GM23338 (cell line): ENCODE measurements at regions not wholly inside any gene's neighbourhood (a gene's known extent, or its start where the extent isn't known, plus 50 kb on each side); places are given as distances from the start of the nearest gene placed in this dataset.
"Not testable (repeated sequence)": the region's sequence is repeated elsewhere in the genome, so short reads cannot be mapped to it uniquely, and the experiment has no call there.

Source experiments
- ATAC-seq: fragments of 200-7000 bp; cut with Tn5 transposase; 3 replicates; pipeline ENCODE4 v1.9.1; 2020
- DNase-seq: peaks from one replicate; pipeline ENCODE4 v3.0.0-alpha.2; 2015; ENCODE audit warnings: low spot score
- H2AFZ ChIP-seq: fragments of 200-600 bp; sonication (generic); 2 replicates; pipeline ENCODE4 v1.8.0; 2016; ENCODE audit warnings: antibody characterized with exemption, mild to moderate bottlenecking, moderate library complexity
- H3F3A ChIP-seq: fragments of 200-600 bp; sonication (generic); replicated peaks from 2 replicates; pipeline ENCODE4 v1.8.0; 2017; ENCODE audit warnings: antibody characterized with exemption, mixed run types, low read depth
- H3K27ac ChIP-seq: fragments of 200-600 bp; sonication (generic); 2 replicates; pipeline ENCODE4 v1.6.1; 2016; ENCODE audit warnings: low read depth
- H3K27me3 ChIP-seq: fragments of 200-600 bp; sonication (generic); 2 replicates; pipeline ENCODE4 v1.8.0; 2016; ENCODE audit warnings: mild to moderate bottlenecking, mixed run types, moderate library complexity; ENCODE audit not compliant: insufficient read depth
- H3K36me3 ChIP-seq: fragments of 200-600 bp; sonication (generic); 2 replicates; pipeline ENCODE4 v1.8.0; 2016; ENCODE audit warnings: mild to moderate bottlenecking; ENCODE audit not compliant: insufficient read depth
- H3K4me1 ChIP-seq: fragments of 200-600 bp; sonication (generic); 2 replicates; pipeline ENCODE4 v1.8.0; 2016; ENCODE audit warnings: mild to moderate bottlenecking, moderate library complexity; ENCODE audit not compliant: insufficient read depth
- H3K4me2 ChIP-seq: fragments of 200-600 bp; sonication (generic); 2 replicates; pipeline ENCODE4 v1.7.1; 2017; ENCODE audit warnings: mixed run types
- H3K4me3 ChIP-seq: fragments of 200-600 bp; sonication (generic); 2 replicates; pipeline ENCODE4 v1.6.1; 2016; ENCODE audit warnings: mixed run types
- H3K79me2 ChIP-seq: fragments of 200-600 bp; sonication (generic); replicated peaks from 2 replicates; pipeline ENCODE4 v1.8.0; 2017; ENCODE audit warnings: mild to moderate bottlenecking; ENCODE audit not compliant: insufficient read depth
- H3K9me2 ChIP-seq: fragments of 200-600 bp; sonication (generic); 2 replicates; pipeline ENCODE4 v1.8.0; 2017; ENCODE audit not compliant: insufficient read depth
- H4K20me1 ChIP-seq: fragments of 200-600 bp; sonication (generic); replicated peaks from 2 replicates; pipeline ENCODE4 v1.8.0; 2017; ENCODE audit warnings: mild to moderate bottlenecking; ENCODE audit not compliant: insufficient read depth
- H3K27ac Mint-ChIP-seq: 2 replicates; pipeline ENCODE4 v1.8.0; 2020; ENCODE audit warnings: inconsistent platforms, mild to moderate bottlenecking, moderate library complexity, mixed read lengths
- H3K27me3 Mint-ChIP-seq: 3 replicates; pipeline ENCODE4 v1.8.0; 2022; ENCODE audit warnings: low read depth, mild to moderate bottlenecking, moderate library complexity, mixed read lengths, inconsistent platforms; ENCODE audit not compliant: insufficient read depth, poor library complexity
- H3K36me3 Mint-ChIP-seq: 3 replicates; pipeline ENCODE4 v1.8.0; 2021; ENCODE audit warnings: low read depth, mild to moderate bottlenecking, inconsistent platforms, moderate library complexity, mixed read lengths
- H3K4me1 Mint-ChIP-seq: 3 replicates; pipeline ENCODE4 v1.8.0; 2020; ENCODE audit warnings: mild to moderate bottlenecking, inconsistent platforms, mixed read lengths
- H3K4me3 Mint-ChIP-seq: 3 replicates; pipeline ENCODE4 v1.8.0; 2021; ENCODE audit warnings: moderate library complexity, mild to moderate bottlenecking, inconsistent platforms, mixed read lengths
- H3K9me3 Mint-ChIP-seq: 3 replicates; pipeline ENCODE4 v1.8.0; 2020; ENCODE audit warnings: moderate library complexity, mild to moderate bottlenecking, inconsistent platforms, mixed read lengths
- EZH2 ChIP-seq: fragments of 200-600 bp; sonication (generic); IDR thresholded peaks from one replicate; pipeline ENCODE4 v1.8.0; 2017; ENCODE audit warnings: antibody characterized with exemption, mild to moderate bottlenecking, low read depth; ENCODE audit not compliant: unreplicated experiment
- JUNB ChIP-seq: IDR thresholded peaks from one replicate; pipeline ENCODE4 v1.6.1; 2016; ENCODE audit warnings: antibody characterized with exemption; ENCODE audit not compliant: unreplicated experiment
- NANOG ChIP-seq: IDR thresholded peaks from 2 replicates; pipeline ENCODE4 v1.6.1; 2016; ENCODE audit warnings: antibody characterized with exemption, borderline replicate concordance
- STAT1 ChIP-seq: IDR thresholded peaks from one replicate; pipeline ENCODE4 v1.6.1; 2016; ENCODE audit warnings: antibody characterized with exemption; ENCODE audit not compliant: unreplicated experiment
- ZNF331 ChIP-seq: fragments of 250-450 bp; sonication (Bioruptor Pico); IDR thresholded peaks from 2 replicates; pipeline ENCODE4 v1.5.0; 2020; ENCODE audit warnings: low read depth, mild to moderate bottlenecking, moderate library complexity
- TF ChIP-seq, protein P1 (sequence below): IDR thresholded peaks from 2 replicates; pipeline ENCODE4 v1.6.1; 2016; ENCODE audit warnings: antibody characterized with exemption
- TF ChIP-seq, protein P2 (sequence below): fragments of 250-450 bp; sonication (Bioruptor Pico); IDR thresholded peaks from 2 replicates; pipeline ENCODE4 v1.5.0; 2020; ENCODE audit warnings: mild to moderate bottlenecking, moderate library complexity
- TF ChIP-seq, protein P3 (sequence below): IDR thresholded peaks from one replicate; pipeline ENCODE4 v1.6.1; 2018; ENCODE audit warnings: antibody characterized with exemption; ENCODE audit not compliant: unreplicated experiment
- TF ChIP-seq, protein P4 (sequence below), 2 experiments: fragments of 200-600 bp in 1 of 2; sonication (generic) in 1 of 2; conservative IDR thresholded peaks; 2 replicates each; pipeline versions ENCODE4 v1.5.1 to v1.6.1; 2016 to 2017; ENCODE audit warnings: antibody characterized with exemption in 2 of 2, low read depth in 2 of 2, mild to moderate bottlenecking in 2 of 2, moderate library complexity in 1 of 2

DNA sequence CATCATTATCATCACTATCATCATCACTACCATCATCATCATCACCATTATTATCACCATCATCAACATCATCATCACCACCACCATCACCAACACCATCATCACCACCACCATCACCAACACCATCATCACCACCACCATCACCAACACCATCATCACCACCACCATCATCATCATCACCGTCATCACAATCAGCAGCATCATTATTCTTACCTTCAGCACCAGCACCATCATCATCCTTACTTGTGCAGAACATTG is 155.2 kb downstream of the ACTR3B start:
- H3K4me3 ChIP-seq, H3K4me1 Mint-ChIP-seq, H3K27ac ChIP-seq, H2AFZ ChIP-seq, ATAC-seq, H3K27me3 ChIP-seq, H3K79me2 ChIP-seq, H3F3A ChIP-seq, H3K27me3 Mint-ChIP-seq, H3K4me1 ChIP-seq, H3K27ac Mint-ChIP-seq, H4K20me1 ChIP-seq, H3K4me2 ChIP-seq, H3K4me3 Mint-ChIP-seq, H3K36me3 ChIP-seq, DNase-seq, H3K36me3 Mint-ChIP-seq, H3K9me3 Mint-ChIP-seq, H3K9me2 ChIP-seq: not testable (repeated sequence)

DNA sequence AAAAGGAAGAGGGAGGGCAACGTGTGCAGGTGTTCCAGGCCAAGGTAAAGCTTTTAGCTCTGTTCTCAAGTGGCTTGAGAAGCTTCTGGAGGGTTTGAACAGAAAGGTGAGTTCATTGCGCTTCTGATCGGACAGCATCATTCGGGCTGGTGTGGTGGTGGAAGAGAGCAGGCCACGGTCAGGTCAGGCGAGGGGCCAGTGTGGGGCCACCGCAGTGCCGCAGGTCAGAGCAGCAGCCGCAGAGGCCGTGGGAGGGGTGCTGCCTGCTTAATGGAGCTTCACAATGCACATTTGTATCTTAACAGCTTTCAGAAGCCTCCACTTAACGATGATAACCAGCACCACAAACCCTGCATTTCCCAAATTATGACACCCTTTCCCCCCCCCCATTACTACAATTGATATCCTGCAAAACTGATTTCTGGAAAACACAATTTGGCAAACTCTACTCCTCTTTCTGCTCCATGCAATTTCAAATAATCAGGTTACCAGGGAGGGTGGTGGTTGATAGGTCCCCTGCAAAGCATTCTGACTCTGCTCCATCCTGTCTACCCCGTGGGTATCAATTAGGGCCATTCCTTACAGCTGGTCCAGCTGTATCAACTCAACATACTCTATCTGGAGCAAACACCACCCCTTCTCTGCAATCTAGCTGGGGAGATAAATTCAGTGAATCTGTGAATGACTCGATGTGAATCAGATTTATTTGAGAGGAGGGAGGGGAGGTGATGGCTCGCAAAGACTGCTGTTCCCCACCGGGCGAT is 162.9 kb downstream of the ACTR3B start:
- Histone ChIP-seq H2AFZ (no peak overlapping the region), H3F3A (no peaks in the 10 kb centered on the region), H3K4me1 (no peaks in the 10 kb centered on the region; the same call in 1 of the 2 replicates), H3K4me2 (no peak overlapping the region), H3K9me2 (no peaks in the 10 kb centered on the region), H3K27me3 (peaks cover 34% of the 10 kb centered on the region), H3K4me3 (no peak overlapping the region), H3K36me3 (no peaks in the 10 kb centered on the region), H4K20me1 (no peaks in the 10 kb centered on the region), H3K79me2 (no peaks in the 10 kb centered on the region), H3K27ac (no peak overlapping the region)
- Mint-ChIP-seq H3K9me3 (peaks cover 18% of the 10 kb centered on the region), H3K27me3 (peaks cover 27% of the 10 kb centered on the region), H3K36me3 (peaks cover 4% of the 10 kb centered on the region; the same call in 1 of the 3 replicates), H3K4me3 (no peak overlapping the region), H3K27ac (no peak overlapping the region), H3K4me1 (peaks cover 2% of the 10 kb centered on the region; the same call in 2 of the 3 replicates)
- no peak for ATAC-seq
- no peak for DNase-seq
- TF ChIP-seq ZNF331 (CRISPR knock-in tag) (no peak), EZH2 (no peak), JUNB (no peak), NANOG (no peak), STAT1 (no peak)
- TF ChIP-seq, protein P1, sequence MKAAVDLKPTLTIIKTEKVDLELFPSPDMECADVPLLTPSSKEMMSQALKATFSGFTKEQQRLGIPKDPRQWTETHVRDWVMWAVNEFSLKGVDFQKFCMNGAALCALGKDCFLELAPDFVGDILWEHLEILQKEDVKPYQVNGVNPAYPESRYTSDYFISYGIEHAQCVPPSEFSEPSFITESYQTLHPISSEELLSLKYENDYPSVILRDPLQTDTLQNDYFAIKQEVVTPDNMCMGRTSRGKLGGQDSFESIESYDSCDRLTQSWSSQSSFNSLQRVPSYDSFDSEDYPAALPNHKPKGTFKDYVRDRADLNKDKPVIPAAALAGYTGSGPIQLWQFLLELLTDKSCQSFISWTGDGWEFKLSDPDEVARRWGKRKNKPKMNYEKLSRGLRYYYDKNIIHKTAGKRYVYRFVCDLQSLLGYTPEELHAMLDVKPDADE, result no peak
- TF ChIP-seq, protein P2, sequence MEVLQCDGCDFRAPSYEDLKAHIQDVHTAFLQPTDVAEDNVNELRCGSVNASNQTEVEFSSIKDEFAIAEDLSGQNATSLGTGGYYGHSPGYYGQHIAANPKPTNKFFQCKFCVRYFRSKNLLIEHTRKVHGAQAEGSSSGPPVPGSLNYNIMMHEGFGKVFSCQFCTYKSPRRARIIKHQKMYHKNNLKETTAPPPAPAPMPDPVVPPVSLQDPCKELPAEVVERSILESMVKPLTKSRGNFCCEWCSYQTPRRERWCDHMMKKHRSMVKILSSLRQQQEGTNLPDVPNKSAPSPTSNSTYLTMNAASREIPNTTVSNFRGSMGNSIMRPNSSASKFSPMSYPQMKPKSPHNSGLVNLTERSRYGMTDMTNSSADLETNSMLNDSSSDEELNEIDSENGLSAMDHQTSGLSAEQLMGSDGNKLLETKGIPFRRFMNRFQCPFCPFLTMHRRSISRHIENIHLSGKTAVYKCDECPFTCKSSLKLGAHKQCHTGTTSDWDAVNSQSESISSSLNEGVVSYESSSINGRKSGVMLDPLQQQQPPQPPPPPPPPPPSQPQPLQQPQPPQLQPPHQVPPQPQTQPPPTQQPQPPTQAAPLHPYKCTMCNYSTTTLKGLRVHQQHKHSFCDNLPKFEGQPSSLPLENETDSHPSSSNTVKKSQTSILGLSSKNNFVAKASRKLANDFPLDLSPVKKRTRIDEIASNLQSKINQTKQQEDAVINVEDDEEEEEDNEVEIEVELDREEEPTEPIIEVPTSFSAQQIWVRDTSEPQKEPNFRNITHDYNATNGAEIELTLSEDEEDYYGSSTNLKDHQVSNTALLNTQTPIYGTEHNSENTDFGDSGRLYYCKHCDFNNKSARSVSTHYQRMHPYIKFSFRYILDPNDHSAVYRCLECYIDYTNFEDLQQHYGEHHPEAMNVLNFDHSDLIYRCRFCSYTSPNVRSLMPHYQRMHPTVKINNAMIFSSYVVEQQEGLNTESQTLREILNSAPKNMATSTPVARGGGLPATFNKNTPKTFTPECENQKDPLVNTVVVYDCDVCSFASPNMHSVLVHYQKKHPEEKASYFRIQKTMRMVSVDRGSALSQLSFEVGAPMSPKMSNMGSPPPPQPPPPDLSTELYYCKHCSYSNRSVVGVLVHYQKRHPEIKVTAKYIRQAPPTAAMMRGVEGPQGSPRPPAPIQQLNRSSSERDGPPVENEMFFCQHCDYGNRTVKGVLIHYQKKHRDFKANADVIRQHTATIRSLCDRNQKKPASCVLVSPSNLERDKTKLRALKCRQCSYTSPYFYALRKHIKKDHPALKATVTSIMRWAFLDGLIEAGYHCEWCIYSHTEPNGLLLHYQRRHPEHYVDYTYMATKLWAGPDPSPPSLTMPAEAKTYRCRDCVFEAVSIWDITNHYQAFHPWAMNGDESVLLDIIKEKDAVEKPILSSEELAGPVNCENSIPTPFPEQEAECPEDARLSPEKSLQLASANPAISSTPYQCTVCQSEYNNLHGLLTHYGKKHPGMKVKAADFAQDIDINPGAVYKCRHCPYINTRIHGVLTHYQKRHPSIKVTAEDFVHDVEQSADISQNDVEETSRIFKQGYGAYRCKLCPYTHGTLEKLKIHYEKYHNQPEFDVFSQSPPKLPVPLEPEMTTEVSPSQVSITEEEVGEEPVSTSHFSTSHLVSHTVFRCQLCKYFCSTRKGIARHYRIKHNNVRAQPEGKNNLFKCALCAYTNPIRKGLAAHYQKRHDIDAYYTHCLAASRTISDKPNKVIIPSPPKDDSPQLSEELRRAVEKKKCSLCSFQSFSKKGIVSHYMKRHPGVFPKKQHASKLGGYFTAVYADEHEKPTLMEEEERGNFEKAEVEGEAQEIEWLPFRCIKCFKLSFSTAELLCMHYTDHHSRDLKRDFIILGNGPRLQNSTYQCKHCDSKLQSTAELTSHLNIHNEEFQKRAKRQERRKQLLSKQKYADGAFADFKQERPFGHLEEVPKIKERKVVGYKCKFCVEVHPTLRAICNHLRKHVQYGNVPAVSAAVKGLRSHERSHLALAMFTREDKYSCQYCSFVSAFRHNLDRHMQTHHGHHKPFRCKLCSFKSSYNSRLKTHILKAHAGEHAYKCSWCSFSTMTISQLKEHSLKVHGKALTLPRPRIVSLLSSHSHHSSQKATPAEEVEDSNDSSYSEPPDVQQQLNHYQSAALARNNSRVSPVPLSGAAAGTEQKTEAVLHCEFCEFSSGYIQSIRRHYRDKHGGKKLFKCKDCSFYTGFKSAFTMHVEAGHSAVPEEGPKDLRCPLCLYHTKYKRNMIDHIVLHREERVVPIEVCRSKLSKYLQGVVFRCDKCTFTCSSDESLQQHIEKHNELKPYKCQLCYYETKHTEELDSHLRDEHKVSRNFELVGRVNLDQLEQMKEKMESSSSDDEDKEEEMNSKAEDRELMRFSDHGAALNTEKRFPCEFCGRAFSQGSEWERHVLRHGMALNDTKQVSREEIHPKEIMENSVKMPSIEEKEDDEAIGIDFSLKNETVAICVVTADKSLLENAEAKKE, result no peak
- TF ChIP-seq, protein P3, sequence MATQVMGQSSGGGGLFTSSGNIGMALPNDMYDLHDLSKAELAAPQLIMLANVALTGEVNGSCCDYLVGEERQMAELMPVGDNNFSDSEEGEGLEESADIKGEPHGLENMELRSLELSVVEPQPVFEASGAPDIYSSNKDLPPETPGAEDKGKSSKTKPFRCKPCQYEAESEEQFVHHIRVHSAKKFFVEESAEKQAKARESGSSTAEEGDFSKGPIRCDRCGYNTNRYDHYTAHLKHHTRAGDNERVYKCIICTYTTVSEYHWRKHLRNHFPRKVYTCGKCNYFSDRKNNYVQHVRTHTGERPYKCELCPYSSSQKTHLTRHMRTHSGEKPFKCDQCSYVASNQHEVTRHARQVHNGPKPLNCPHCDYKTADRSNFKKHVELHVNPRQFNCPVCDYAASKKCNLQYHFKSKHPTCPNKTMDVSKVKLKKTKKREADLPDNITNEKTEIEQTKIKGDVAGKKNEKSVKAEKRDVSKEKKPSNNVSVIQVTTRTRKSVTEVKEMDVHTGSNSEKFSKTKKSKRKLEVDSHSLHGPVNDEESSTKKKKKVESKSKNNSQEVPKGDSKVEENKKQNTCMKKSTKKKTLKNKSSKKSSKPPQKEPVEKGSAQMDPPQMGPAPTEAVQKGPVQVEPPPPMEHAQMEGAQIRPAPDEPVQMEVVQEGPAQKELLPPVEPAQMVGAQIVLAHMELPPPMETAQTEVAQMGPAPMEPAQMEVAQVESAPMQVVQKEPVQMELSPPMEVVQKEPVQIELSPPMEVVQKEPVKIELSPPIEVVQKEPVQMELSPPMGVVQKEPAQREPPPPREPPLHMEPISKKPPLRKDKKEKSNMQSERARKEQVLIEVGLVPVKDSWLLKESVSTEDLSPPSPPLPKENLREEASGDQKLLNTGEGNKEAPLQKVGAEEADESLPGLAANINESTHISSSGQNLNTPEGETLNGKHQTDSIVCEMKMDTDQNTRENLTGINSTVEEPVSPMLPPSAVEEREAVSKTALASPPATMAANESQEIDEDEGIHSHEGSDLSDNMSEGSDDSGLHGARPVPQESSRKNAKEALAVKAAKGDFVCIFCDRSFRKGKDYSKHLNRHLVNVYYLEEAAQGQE, result no peak
- TF ChIP-seq, protein P4, sequence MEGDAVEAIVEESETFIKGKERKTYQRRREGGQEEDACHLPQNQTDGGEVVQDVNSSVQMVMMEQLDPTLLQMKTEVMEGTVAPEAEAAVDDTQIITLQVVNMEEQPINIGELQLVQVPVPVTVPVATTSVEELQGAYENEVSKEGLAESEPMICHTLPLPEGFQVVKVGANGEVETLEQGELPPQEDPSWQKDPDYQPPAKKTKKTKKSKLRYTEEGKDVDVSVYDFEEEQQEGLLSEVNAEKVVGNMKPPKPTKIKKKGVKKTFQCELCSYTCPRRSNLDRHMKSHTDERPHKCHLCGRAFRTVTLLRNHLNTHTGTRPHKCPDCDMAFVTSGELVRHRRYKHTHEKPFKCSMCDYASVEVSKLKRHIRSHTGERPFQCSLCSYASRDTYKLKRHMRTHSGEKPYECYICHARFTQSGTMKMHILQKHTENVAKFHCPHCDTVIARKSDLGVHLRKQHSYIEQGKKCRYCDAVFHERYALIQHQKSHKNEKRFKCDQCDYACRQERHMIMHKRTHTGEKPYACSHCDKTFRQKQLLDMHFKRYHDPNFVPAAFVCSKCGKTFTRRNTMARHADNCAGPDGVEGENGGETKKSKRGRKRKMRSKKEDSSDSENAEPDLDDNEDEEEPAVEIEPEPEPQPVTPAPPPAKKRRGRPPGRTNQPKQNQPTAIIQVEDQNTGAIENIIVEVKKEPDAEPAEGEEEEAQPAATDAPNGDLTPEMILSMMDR (conservative IDR thresholded peaks at IDR 0.05; ENCODE audit: low read depth in 2 of 2), result no peak
